Trophoblast cell (in vitro differentiated cells and primary cell): ENCODE measurements at regions not wholly inside any gene's neighbourhood (a gene's known extent, or its start where the extent isn't known, plus 50 kb on each side); places are given as distances from the start of the nearest gene placed in this dataset.

Experiments used
- DNase-seq, 2 donors: peaks; one replicate each; pipeline ENCODE4 v3.0.0-alpha.2; 2016
- H2AFZ ChIP-seq: 2 replicates; pipeline ENCODE4 v1.6.1; 2013; ENCODE audit warnings: low read length, moderate library complexity, mild to moderate bottlenecking; ENCODE audit not compliant: insufficient read depth, poor library complexity
- H2AK5ac ChIP-seq: 2 replicates; pipeline ENCODE4 v1.6.1; 2013; ENCODE audit warnings: mild to moderate bottlenecking, low read length
- H2BK120ac ChIP-seq: 2 replicates; pipeline ENCODE4 v1.6.1; 2013; ENCODE audit warnings: low read length, mild to moderate bottlenecking, moderate library complexity; ENCODE audit not compliant: insufficient read depth, poor library complexity
- H2BK12ac ChIP-seq: 2 replicates; pipeline ENCODE4 v1.6.1; 2013; ENCODE audit warnings: mild to moderate bottlenecking, low read length, moderate library complexity
- H2BK5ac ChIP-seq: 2 replicates; pipeline ENCODE4 v1.6.1; 2013; ENCODE audit warnings: low read length, low read depth, moderate library complexity, mild to moderate bottlenecking; ENCODE audit not compliant: poor library complexity
- H3K14ac ChIP-seq: 2 replicates; pipeline ENCODE4 v1.6.1; 2013; ENCODE audit warnings: mild to moderate bottlenecking, low read length
- H3K18ac ChIP-seq: 2 replicates; pipeline ENCODE4 v1.6.1; 2013; ENCODE audit warnings: mild to moderate bottlenecking, low read length
- H3K23ac ChIP-seq: 2 replicates; pipeline ENCODE4 v1.6.1; 2013; ENCODE audit warnings: low read length
- H3K27ac ChIP-seq: 2 replicates; pipeline ENCODE4 v1.5.1; 2013; ENCODE audit warnings: low read depth, mild to moderate bottlenecking, inconsistent platforms, low read length, moderate library complexity
- H3K27me3 ChIP-seq: 2 replicates; pipeline ENCODE4 v1.6.1; 2013; ENCODE audit warnings: inconsistent platforms, mild to moderate bottlenecking, low read length, moderate library complexity; ENCODE audit not compliant: insufficient read depth
- H3K36me3 ChIP-seq, 2 experiments: 1 replicate in 1 of 2; 2 replicates in 1 of 2; pipeline ENCODE4 v1.6.1; 2013; ENCODE audit warnings: low read length in 2 of 2, mild to moderate bottlenecking in 2 of 2, moderate library complexity in 1 of 2; ENCODE audit not compliant: insufficient read depth in 2 of 2, control insufficient read depth in 1 of 2
- H3K4ac ChIP-seq: 2 replicates; pipeline ENCODE4 v1.6.1; 2013; ENCODE audit warnings: low read depth, mild to moderate bottlenecking, low read length, moderate library complexity
- H3K4me1 ChIP-seq, 2 experiments: 1 replicate in 1 of 2; 2 replicates in 1 of 2; pipeline ENCODE4 v1.6.1; 2013; ENCODE audit warnings: low read length in 2 of 2, mild to moderate bottlenecking in 2 of 2, moderate library complexity in 1 of 2; ENCODE audit not compliant: insufficient read depth in 2 of 2, control insufficient read depth in 1 of 2
- H3K4me2 ChIP-seq: 2 replicates; pipeline ENCODE4 v1.6.1; 2013; ENCODE audit warnings: inconsistent platforms, mild to moderate bottlenecking, low read length, moderate library complexity
- H3K4me3 ChIP-seq: 2 replicates; pipeline ENCODE4 v1.5.1; 2013; ENCODE audit warnings: mild to moderate bottlenecking, low read depth, low read length, inconsistent platforms
- H3K79me1 ChIP-seq: one replicate; pipeline ENCODE4 v1.6.1; 2013; ENCODE audit warnings: low read length
- H3K79me2 ChIP-seq: 2 replicates; pipeline ENCODE4 v1.6.1; 2013; ENCODE audit warnings: low read length, mild to moderate bottlenecking; ENCODE audit not compliant: control insufficient read depth, insufficient read depth, poor library complexity
- H3K9ac ChIP-seq: 2 replicates; pipeline ENCODE4 v1.6.1; 2013; ENCODE audit warnings: mild to moderate bottlenecking, low read length
- H3K9me3 ChIP-seq: 2 replicates; pipeline ENCODE4 v1.6.1; 2013; ENCODE audit warnings: low read depth, mild to moderate bottlenecking, control low read depth, inconsistent platforms, low read length; ENCODE audit not compliant: insufficient read depth
- H4K12ac ChIP-seq: 2 replicates; pipeline ENCODE4 v1.6.1; 2013; ENCODE audit warnings: low read depth, mild to moderate bottlenecking, low read length, moderate library complexity
- H4K8ac ChIP-seq: 2 replicates; pipeline ENCODE4 v1.6.1; 2013; ENCODE audit warnings: low read depth, mild to moderate bottlenecking, low read length, moderate library complexity
- H4K91ac ChIP-seq: one replicate; pipeline ENCODE4 v1.6.1; 2013; ENCODE audit warnings: low read depth, mild to moderate bottlenecking, low read length, moderate library complexity
- whole genome bisulfite sequencing: extraction: QIAGEN DNeasy Blood & Tissue Kit; methylation state at CpG from one replicate; pipeline ENCODE4 v1.1.7; 2013; ENCODE audit warnings: missing lambda C conversion rate; ENCODE audit not compliant: insufficient read length, insufficient coverage; ENCODE audit errors: extremely low coverage; 5-methylcytosine and 5-hydroxymethylcytosine counted together

DNA sequence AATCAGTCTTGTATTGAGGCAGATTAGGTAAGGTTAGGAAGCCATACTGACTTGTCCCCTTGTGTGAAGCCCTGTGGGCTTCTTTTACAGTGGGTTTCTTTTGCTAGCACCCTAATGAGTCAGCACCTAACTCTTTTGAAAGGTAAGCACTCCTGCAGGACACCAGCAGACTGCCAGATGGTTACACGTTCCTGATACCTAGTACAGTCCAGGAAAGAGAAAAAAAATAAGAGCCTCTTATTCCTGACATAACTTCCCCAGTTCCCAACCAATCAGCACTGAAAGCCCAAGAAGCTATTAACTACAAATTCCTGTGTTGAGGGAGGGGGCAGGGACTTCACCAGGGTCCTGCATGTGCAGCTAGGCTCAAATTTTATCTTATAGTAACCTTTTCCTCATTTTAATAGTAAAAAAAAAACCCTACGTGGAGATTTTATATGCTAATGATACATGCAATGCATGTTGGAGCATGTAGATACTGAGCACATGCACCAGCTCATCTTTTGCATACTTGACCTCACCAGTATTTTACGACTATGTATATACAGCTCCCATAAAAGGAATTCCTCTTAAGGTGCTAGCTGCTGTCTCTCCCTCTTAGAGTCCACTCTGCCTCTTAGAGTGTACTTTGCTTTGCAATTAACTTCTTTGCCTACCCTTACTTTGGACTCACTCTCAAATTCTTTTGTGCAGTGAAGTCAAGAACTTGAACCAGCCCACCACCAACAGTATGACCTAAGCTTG lies 84.7 kb upstream of the RORB start:
- Histone ChIP-seq H4K91ac (no peak overlapping the region), H4K12ac (no peak overlapping the region), H2BK5ac (no peak overlapping the region), H3K9ac (no peak overlapping the region), H3K79me1 (no peaks in the 10 kb centered on the region), H2BK12ac (no peak overlapping the region), H3K4me2 (no peak overlapping the region), H3K14ac (no peak overlapping the region), H2AK5ac (no peak overlapping the region), H3K36me3 (no peaks in the 10 kb centered on the region), H3K4ac (no peak overlapping the region), H3K27me3 (no peaks in the 10 kb centered on the region), H3K4me3 (no peak overlapping the region), H3K79me2 (no peaks in the 10 kb centered on the region), H2BK120ac (no peak overlapping the region), H3K27ac (no peak overlapping the region), H3K18ac (no peak overlapping the region), H4K8ac (no peak overlapping the region), H3K23ac (no peak overlapping the region), H2AFZ (no peak overlapping the region), H3K9me3 (no peaks in the 10 kb centered on the region), H3K4me1 (no peaks in the 10 kb centered on the region)
- WGBS, result no CpG with 5 or more reads among the region's 3 CpGs
- no peak for DNase-seq

DNA sequence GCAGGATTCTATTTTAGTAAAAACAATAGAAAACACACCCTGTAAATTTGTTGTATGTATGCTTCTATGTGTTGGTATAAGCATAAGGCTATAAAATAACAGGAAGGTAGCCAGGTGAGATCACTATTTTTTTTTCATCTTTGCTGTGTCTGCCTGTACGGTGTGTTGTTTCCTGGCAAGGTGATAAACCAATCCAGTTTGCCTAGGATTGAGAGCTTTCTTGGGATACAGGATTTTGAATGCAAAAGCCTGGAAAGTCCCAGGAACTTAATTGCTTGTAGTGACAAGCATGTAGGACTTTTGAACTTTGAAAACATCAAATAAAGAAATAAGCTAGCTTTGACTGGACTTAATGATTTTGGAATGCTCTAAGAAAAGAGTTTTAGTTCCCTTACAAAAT lies 83.3 kb upstream of the RORB start:
- H3K79me2 ChIP-seq, result no peaks in the 10 kb centered on the region
- H2BK12ac ChIP-seq, result no peak overlapping the region
- H2AK5ac ChIP-seq, result no peak overlapping the region
- no peak overlapping the region for H4K91ac ChIP-seq
- no peak overlapping the region for H2BK5ac ChIP-seq
- H3K4ac ChIP-seq, result no peak overlapping the region
- no peak overlapping the region for H4K8ac ChIP-seq
- no peak overlapping the region for H3K9ac ChIP-seq
- H2BK120ac ChIP-seq, result no peak overlapping the region
- no CpG with 5 or more reads among the region's 1 CpG for WGBS
- H3K79me1 ChIP-seq, result no peaks in the 10 kb centered on the region
- no peak overlapping the region for H3K18ac ChIP-seq
- no peaks in the 10 kb centered on the region for H3K4me1 ChIP-seq
- no peak overlapping the region for H3K4me3 ChIP-seq
- H4K12ac ChIP-seq, result no peak overlapping the region
- H3K14ac ChIP-seq, result no peak overlapping the region
- H2AFZ ChIP-seq, result no peak overlapping the region
- H3K23ac ChIP-seq, result no peak overlapping the region
- H3K27ac ChIP-seq, result no peak overlapping the region
- no peaks in the 10 kb centered on the region for H3K36me3 ChIP-seq
- H3K27me3 ChIP-seq, result no peaks in the 10 kb centered on the region
- no peaks in the 10 kb centered on the region for H3K9me3 ChIP-seq
- H3K4me2 ChIP-seq, result no peak overlapping the region
- DNase-seq, result no peak

DNA sequence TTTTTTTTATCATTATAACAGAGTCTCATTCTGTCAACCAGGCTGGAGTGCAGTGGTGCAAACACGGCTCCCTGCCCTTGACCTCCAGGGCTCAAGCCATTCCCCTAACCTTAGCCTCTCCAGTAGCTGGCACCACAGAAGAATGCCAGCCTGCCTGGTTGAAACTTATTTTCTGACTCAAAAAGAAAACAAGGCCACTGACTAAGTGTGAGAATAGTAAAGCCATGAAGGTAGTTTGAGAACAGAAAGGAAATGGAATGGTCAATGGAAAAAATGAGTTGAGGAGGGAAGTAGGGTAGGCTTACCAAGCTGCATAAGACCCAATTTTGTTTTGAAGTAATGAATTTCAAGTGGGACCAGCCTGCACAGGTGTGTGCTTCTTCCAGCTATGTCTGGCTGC lies 82.8 kb upstream of the RORB start:
- Histone ChIP-seq H3K14ac (no peak overlapping the region), H4K91ac (no peak overlapping the region), H2AFZ (no peak overlapping the region), H3K4me2 (no peak overlapping the region), H2AK5ac (no peak overlapping the region), H3K79me1 (no peaks in the 10 kb centered on the region), H2BK5ac (no peak overlapping the region), H3K18ac (no peak overlapping the region), H3K4me1 (no peaks in the 10 kb centered on the region), H4K12ac (no peak overlapping the region), H3K4ac (no peak overlapping the region), H3K79me2 (no peaks in the 10 kb centered on the region), H2BK12ac (no peak overlapping the region), H3K4me3 (no peak overlapping the region), H3K23ac (no peak overlapping the region), H3K27ac (no peak overlapping the region), H3K9ac (no peak overlapping the region), H3K36me3 (no peaks in the 10 kb centered on the region), H3K27me3 (no peaks in the 10 kb centered on the region), H2BK120ac (no peak overlapping the region), H4K8ac (no peak overlapping the region), H3K9me3 (no peaks in the 10 kb centered on the region)
- no CpG with 5 or more reads among the region's 1 CpG for WGBS
- no peak for DNase-seq

DNA sequence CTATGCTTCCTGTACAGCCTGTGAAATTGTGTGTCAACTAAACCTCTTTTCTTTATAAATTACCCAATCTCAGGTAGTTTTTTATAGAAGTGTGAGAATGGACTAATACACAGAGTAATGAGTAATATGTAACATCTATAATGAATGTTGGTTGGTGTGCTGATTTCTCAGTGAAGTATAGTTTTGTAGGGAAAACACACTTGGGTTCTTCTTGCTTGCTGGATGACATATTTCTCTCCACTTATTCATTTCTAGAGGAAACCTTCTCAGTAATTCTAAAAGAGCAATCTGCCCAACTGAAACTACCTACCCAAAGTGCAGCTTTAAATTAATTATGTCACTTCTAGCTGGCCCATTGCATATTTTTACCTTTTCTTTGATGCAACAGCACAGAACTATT lies 81.1 kb upstream of the RORB start:
- Histone ChIP-seq H3K79me1 (no peaks in the 10 kb centered on the region), H3K14ac (no peak overlapping the region), H2BK12ac (no peak overlapping the region), H3K27me3 (no peaks in the 10 kb centered on the region), H3K4me1 (no peaks in the 10 kb centered on the region), H2AK5ac (no peak overlapping the region), H3K27ac (no peak overlapping the region), H4K8ac (no peak overlapping the region), H2BK5ac (no peak overlapping the region), H3K9me3 (no peaks in the 10 kb centered on the region), H3K36me3 (no peaks in the 10 kb centered on the region), H3K18ac (no peak overlapping the region), H3K4me3 (no peak overlapping the region), H3K4me2 (no peak overlapping the region), H2BK120ac (no peak overlapping the region), H3K9ac (no peak overlapping the region), H3K23ac (no peak overlapping the region), H3K4ac (no peak overlapping the region), H3K79me2 (no peaks in the 10 kb centered on the region), H2AFZ (no peak overlapping the region), H4K12ac (no peak overlapping the region), H4K91ac (no peak overlapping the region)
- DNase-seq, result no peak
